H1 (cell line): ENCODE measurements at regions not wholly inside any gene's neighbourhood (a gene's known extent, or its start where the extent isn't known, plus 50 kb on each side); places are given as distances from the start of the nearest gene placed in this dataset.

Experiments
- POLR2A ChIP-seq, 2 experiments: IDR thresholded peaks; 1 replicate in 1 of 2; 2 replicates in 1 of 2; pipeline ENCODE4 v1.6.1; 2011; ENCODE audit warnings: low read depth in 2 of 2, low read length in 2 of 2, mild to moderate bottlenecking in 2 of 2; ENCODE audit errors: control extremely low read depth in 1 of 2
- TF ChIP-seq, protein P1 (sequence below), 3 experiments: IDR thresholded peaks; 1 replicate in 2 of 3; 2 replicates in 1 of 3; pipeline versions ENCODE4 v1.5.1 to v1.6.1; 2011; ENCODE audit warnings: low read length in 3 of 3, mild to moderate bottlenecking in 3 of 3, inconsistent platforms in 2 of 3, low read depth in 1 of 3, moderate library complexity in 1 of 3; ENCODE audit not compliant: insufficient read depth in 1 of 3; ENCODE audit errors: control extremely low read depth in 1 of 3
- TF ChIP-seq, protein P2 (sequence below): IDR thresholded peaks from 2 replicates; pipeline ENCODE4 v1.6.1; 2011; ENCODE audit warnings: low read depth, mild to moderate bottlenecking, low read length; ENCODE audit not compliant: insufficient read depth
- TF ChIP-seq, protein P3 (sequence below): IDR thresholded peaks from 2 replicates; pipeline ENCODE4 v1.6.1; 2012; ENCODE audit warnings: inconsistent platforms

DNA sequence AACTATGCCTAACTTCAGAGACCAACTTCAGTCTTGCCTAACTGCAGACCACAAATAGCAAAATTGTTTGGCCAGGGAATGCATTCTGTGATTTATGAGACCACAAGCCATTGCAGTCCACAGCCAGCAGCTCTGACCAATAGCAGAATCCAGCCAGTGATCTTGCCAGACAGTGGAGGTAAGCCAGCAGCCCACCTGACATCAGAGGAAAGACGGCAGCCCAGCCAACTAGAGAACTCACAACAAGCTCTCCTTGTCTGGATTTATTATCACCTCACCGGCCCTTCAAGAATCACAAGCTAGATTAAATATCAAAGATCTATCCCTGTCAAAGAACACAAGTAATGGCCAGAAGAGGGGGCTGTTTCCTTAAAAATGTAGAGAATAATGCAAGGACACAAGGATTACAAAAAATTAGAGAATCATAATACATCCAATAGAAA, 66.5 kb upstream of the SLC35F1 start:
- TF ChIP-seq, protein P1, sequence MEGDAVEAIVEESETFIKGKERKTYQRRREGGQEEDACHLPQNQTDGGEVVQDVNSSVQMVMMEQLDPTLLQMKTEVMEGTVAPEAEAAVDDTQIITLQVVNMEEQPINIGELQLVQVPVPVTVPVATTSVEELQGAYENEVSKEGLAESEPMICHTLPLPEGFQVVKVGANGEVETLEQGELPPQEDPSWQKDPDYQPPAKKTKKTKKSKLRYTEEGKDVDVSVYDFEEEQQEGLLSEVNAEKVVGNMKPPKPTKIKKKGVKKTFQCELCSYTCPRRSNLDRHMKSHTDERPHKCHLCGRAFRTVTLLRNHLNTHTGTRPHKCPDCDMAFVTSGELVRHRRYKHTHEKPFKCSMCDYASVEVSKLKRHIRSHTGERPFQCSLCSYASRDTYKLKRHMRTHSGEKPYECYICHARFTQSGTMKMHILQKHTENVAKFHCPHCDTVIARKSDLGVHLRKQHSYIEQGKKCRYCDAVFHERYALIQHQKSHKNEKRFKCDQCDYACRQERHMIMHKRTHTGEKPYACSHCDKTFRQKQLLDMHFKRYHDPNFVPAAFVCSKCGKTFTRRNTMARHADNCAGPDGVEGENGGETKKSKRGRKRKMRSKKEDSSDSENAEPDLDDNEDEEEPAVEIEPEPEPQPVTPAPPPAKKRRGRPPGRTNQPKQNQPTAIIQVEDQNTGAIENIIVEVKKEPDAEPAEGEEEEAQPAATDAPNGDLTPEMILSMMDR (IDR thresholded peaks at IDR 0.05; ENCODE audit: control extremely low read depth in 1 of 3, insufficient read depth in 1 of 3, low read depth in 1 of 3, low read length in 3 of 3) = peak in 2 of 3 experiments; percentile 55 to 56; a peak in 2 of 4 replicates
- TF ChIP-seq POLR2A (IDR thresholded peaks at IDR 0.05; ENCODE audit: control extremely low read depth in 1 of 2, low read depth in 2 of 2, low read length in 2 of 2) = no peak
- TF ChIP-seq, protein P2, sequence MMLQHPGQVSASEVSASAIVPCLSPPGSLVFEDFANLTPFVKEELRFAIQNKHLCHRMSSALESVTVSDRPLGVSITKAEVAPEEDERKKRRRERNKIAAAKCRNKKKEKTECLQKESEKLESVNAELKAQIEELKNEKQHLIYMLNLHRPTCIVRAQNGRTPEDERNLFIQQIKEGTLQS = no peak
- TF ChIP-seq, protein P3, sequence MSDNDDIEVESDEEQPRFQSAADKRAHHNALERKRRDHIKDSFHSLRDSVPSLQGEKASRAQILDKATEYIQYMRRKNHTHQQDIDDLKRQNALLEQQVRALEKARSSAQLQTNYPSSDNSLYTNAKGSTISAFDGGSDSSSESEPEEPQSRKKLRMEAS = no peak
